HG03045 (cell line): ENCODE measurements at regions not wholly inside any gene's neighbourhood (a gene's known extent, or its start where the extent isn't known, plus 50 kb on each side); places are given as distances from the start of the nearest gene placed in this dataset.
"Not testable (repeated sequence)": the region's sequence is repeated elsewhere in the genome, so short reads cannot be mapped to it uniquely, and the experiment has no call there.

Source experiments
- ATAC-seq: cut with Tn5 transposase; IDR thresholded peaks from one replicate; pipeline ENCODE4 v1.9.1; 2021; ENCODE audit warnings: mild to moderate bottlenecking, moderate library complexity; ENCODE audit not compliant: unreplicated experiment

DNA sequence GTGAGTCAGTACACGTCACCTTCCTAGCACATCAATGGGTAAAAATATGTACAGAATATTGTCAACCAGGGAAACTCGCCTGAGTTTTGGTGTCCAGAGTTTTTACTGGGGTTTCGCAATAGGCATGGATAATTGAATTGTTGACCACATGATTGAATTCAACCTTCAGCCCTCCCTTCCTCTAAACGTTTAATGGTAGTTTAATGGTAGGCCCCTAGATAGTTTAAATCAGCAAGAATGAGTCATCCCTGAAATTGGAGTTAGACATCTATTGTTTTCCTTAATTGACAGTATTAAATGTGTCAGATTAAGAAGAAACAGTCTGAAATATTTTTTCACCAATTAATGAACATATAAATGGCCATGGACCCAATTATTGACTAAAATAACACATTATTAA, 57.8 kb upstream of the CACNA2D1 start:
- ATAC-seq: no peak

DNA sequence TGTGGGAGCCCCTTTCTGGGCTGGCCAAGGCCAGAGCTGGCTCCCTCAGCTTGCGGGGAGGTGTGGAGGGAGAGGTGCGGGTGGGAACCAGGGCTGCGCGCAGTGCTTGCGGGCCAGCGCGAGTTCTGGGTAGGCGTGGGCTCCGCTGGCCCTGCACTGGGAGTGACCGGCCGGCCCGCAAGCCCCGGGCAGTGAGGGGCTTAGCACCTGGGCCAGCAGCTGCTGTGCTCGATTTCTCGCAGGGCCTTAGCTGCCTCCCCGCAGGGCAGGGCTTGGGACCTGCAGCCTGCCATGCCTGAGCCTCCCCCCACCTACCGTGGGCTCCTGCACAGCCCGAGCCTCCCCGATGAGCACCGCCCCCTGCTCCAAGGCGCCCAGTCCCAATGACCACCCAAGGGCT, 56.0 kb upstream of the CACNA2D1 start:
- ATAC-seq: not testable (repeated sequence)

DNA sequence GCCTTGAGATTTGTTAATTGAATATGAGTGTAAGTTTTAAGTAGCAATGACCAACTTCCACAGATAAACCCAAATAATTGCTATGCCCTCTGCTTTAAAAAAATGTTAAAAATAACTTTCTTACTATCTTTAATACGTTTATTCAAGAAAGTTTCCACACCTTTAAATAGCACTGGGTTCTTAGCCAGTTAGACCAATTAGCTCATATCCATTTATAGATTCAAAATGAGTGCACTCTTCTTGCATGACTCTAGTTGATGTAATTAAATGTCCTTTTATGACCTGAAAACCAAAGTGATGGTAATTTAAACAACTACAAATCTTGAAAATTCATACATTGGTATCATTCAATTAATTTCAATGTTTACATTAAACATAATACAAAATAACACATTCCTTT, 50.8 kb upstream of the CACNA2D1 start:
- no peak for ATAC-seq
